GM12865 (cell line): ENCODE measurements at regions not wholly inside any gene's neighbourhood (a gene's known extent, or its start where the extent isn't known, plus 50 kb on each side); places are given as distances from the start of the nearest gene placed in this dataset.

ENCODE experiments used
- DNase-seq: peaks from one replicate; pipeline ENCODE4 v3.0.0; 2010; ENCODE audit warnings: low read depth
- H3K4me3 ChIP-seq: 2 replicates; pipeline ENCODE4 v1.5.1; 2011; ENCODE audit warnings: mild to moderate bottlenecking, low read depth, low read length, control low read depth
- CTCF ChIP-seq: IDR thresholded peaks from 2 replicates; pipeline ENCODE4 v1.5.1; 2011; ENCODE audit warnings: low read length, control low read depth, low read depth, inconsistent platforms; ENCODE audit not compliant: insufficient read depth; ENCODE audit errors: missing control alignments

GRCh38 chr21:17667256-17667655 is 54.6 kb upstream of the BTG3 start:
- H3K4me3 ChIP-seq, result no peak overlapping the region
- DNase-seq, result no peak
- no peak for TF ChIP-seq CTCF
